ENCODE measurements at regions not wholly inside any gene's neighbourhood (a gene's known extent, or its start where the extent isn't known, plus 50 kb on each side); places are given as distances from the start of the nearest gene placed in this dataset.

DNA sequence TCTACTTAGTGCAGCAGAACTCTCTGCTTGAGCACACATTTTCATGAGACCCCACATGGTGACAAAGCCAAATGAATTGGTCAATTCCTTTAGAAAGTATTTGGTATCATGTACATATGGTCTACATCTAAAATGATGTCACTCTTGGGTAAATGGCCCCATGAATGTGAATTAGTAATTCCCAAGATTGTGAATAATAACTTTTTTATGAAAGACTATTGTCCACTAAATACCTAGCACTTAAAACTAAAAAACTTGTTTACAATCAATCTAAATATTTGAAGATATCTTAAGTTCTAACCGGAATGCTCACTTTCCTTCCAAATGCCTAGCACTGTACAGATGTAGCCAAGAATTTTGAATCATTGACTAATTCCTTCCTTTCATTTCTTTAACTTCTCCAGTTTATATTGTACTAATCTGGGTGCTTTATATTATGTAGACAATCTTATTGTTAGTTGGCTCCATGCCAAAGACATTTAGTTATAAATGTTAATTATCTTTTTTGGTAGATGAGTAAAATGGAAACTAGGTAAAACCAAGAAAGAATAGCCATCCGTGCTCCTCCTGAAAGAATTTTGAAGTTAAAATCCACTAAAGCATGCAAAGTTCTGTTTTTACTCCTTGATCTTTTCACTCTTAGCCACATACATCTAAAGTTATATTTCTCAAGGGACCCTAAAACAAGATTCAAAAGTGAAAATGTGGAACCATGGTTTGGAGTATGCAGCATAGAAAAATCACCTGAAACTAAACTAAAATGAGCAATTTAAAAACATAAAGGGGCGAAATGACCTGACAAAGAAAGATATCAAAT is 145.0 kb upstream of the ARHGAP20 start:
- 88% methylated on average over 3 of the region's 3 CpGs for WGBS
- H3K9me3 ChIP-seq (ENCODE audit: control insufficient read depth in 4 of 4, low read length in 3 of 4) = no peaks in the 10 kb centered on the region
- no peaks in the 10 kb centered on the region for H3K27me3 ChIP-seq (ENCODE audit: control insufficient read depth in 4 of 4, insufficient read depth in 4 of 4, low read length in 3 of 4)
- no peak for DNase-seq (ENCODE audit: low spot score)
- H3K27ac ChIP-seq (ENCODE audit: low read depth in 1 of 2, low read length in 2 of 2) = no peak overlapping the region
- no peaks in the 10 kb centered on the region for H3K4me1 ChIP-seq (ENCODE audit: control insufficient read depth in 4 of 4, insufficient read depth in 4 of 4, low read length in 3 of 4)
- H3K36me3 ChIP-seq (ENCODE audit: control insufficient read depth in 4 of 4, insufficient read depth in 3 of 4, low read depth in 1 of 4, low read length in 3 of 4) = no peaks in the 10 kb centered on the region
- H3K4me3 ChIP-seq (ENCODE audit: low read depth in 1 of 3, low read length in 3 of 3) = no peak overlapping the region
- TF ChIP-seq YY1 (IDR thresholded peaks at IDR 0.05) (no peak), HNF4G (IDR thresholded peaks at IDR 0.05) (no peak), FOXA2 (IDR thresholded peaks at IDR 0.05) (no peak), TAF1 (conservative IDR thresholded peaks at IDR 0.05) (no peak), FOXA1 (IDR thresholded peaks at IDR 0.05) (no peak), SP1 (IDR thresholded peaks at IDR 0.05) (no peak), RAD21 (IDR thresholded peaks at IDR 0.05) (no peak), JUND (IDR thresholded peaks at IDR 0.05) (no peak), GABPA (IDR thresholded peaks at IDR 0.05 in 1 of 2, conservative IDR thresholded peaks at IDR 0.05 in 1 of 2) (no peak)
- TF ChIP-seq, protein P1, sequence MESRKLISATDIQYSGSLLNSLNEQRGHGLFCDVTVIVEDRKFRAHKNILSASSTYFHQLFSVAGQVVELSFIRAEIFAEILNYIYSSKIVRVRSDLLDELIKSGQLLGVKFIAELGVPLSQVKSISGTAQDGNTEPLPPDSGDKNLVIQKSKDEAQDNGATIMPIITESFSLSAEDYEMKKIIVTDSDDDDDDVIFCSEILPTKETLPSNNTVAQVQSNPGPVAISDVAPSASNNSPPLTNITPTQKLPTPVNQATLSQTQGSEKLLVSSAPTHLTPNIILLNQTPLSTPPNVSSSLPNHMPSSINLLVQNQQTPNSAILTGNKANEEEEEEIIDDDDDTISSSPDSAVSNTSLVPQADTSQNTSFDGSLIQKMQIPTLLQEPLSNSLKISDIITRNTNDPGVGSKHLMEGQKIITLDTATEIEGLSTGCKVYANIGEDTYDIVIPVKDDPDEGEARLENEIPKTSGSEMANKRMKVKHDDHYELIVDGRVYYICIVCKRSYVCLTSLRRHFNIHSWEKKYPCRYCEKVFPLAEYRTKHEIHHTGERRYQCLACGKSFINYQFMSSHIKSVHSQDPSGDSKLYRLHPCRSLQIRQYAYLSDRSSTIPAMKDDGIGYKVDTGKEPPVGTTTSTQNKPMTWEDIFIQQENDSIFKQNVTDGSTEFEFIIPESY (IDR thresholded peaks at IDR 0.05) = no peak
- TF ChIP-seq, protein P2, sequence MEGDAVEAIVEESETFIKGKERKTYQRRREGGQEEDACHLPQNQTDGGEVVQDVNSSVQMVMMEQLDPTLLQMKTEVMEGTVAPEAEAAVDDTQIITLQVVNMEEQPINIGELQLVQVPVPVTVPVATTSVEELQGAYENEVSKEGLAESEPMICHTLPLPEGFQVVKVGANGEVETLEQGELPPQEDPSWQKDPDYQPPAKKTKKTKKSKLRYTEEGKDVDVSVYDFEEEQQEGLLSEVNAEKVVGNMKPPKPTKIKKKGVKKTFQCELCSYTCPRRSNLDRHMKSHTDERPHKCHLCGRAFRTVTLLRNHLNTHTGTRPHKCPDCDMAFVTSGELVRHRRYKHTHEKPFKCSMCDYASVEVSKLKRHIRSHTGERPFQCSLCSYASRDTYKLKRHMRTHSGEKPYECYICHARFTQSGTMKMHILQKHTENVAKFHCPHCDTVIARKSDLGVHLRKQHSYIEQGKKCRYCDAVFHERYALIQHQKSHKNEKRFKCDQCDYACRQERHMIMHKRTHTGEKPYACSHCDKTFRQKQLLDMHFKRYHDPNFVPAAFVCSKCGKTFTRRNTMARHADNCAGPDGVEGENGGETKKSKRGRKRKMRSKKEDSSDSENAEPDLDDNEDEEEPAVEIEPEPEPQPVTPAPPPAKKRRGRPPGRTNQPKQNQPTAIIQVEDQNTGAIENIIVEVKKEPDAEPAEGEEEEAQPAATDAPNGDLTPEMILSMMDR (IDR thresholded peaks at IDR 0.05; ENCODE audit: low read depth, low read length, missing input control) = no peak
- H3K9ac ChIP-seq (ENCODE audit: low read depth in 1 of 2, low read length in 2 of 2) = no peak overlapping the region

DNA sequence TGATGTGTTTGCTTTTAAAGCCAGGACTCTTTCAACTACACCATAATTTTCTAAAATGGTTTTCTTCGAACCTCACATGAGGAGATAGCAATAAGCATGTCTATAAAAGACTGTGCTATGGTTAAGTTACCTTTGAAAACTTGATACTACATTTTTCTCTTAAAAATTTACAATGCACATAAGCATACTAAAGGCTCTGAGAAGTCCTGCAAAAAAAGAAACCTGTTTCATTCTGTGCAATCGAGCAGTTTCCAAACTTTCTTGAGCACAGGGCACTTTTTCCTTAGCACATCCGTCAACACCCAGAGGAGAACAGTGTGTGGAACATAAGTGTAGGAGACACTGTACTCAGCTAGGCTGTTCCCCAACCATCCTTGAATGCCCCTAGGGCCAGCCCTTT is 144.1 kb upstream of the ARHGAP20 start:
- H3K9ac ChIP-seq (ENCODE audit: low read depth in 1 of 2, low read length in 2 of 2) = no peak overlapping the region
- H3K4me3 ChIP-seq (ENCODE audit: low read depth in 1 of 3, low read length in 3 of 3) = no peak overlapping the region
- no peaks in the 10 kb centered on the region for H3K27me3 ChIP-seq (ENCODE audit: control insufficient read depth in 4 of 4, insufficient read depth in 4 of 4, low read length in 3 of 4)
- H3K36me3 ChIP-seq (ENCODE audit: control insufficient read depth in 4 of 4, insufficient read depth in 3 of 4, low read depth in 1 of 4, low read length in 3 of 4) = no peaks in the 10 kb centered on the region
- H3K9me3 ChIP-seq (ENCODE audit: control insufficient read depth in 4 of 4, low read length in 3 of 4) = no peaks in the 10 kb centered on the region
- WGBS = 87% methylated on average over 3 of the region's 3 CpGs
- H3K4me1 ChIP-seq (ENCODE audit: control insufficient read depth in 4 of 4, insufficient read depth in 4 of 4, low read length in 3 of 4) = no peaks in the 10 kb centered on the region
- DNase-seq (ENCODE audit: low spot score) = no peak
- TF ChIP-seq RXRA (IDR thresholded peaks at IDR 0.05) (no peak), HNF4G (IDR thresholded peaks at IDR 0.05) (no peak), EGR1 (IDR thresholded peaks at IDR 0.05; ENCODE audit: low read depth in 2 of 2) (no peak), FOXA2 (IDR thresholded peaks at IDR 0.05) (no peak), GABPA (IDR thresholded peaks at IDR 0.05 in 1 of 2, conservative IDR thresholded peaks at IDR 0.05 in 1 of 2) (no peak), FOXA1 (IDR thresholded peaks at IDR 0.05) (no peak), SP1 (IDR thresholded peaks at IDR 0.05) (no peak), TAF1 (conservative IDR thresholded peaks at IDR 0.05) (no peak), YY1 (IDR thresholded peaks at IDR 0.05) (no peak)
- TF ChIP-seq, protein P2 (IDR thresholded peaks at IDR 0.05; ENCODE audit: low read depth, low read length, missing input control) = no peak
- TF ChIP-seq, protein P1 (IDR thresholded peaks at IDR 0.05) = no peak
- TF ChIP-seq, protein P3, sequence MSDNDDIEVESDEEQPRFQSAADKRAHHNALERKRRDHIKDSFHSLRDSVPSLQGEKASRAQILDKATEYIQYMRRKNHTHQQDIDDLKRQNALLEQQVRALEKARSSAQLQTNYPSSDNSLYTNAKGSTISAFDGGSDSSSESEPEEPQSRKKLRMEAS (IDR thresholded peaks at IDR 0.05) = no peak
- TF ChIP-seq, protein P4, sequence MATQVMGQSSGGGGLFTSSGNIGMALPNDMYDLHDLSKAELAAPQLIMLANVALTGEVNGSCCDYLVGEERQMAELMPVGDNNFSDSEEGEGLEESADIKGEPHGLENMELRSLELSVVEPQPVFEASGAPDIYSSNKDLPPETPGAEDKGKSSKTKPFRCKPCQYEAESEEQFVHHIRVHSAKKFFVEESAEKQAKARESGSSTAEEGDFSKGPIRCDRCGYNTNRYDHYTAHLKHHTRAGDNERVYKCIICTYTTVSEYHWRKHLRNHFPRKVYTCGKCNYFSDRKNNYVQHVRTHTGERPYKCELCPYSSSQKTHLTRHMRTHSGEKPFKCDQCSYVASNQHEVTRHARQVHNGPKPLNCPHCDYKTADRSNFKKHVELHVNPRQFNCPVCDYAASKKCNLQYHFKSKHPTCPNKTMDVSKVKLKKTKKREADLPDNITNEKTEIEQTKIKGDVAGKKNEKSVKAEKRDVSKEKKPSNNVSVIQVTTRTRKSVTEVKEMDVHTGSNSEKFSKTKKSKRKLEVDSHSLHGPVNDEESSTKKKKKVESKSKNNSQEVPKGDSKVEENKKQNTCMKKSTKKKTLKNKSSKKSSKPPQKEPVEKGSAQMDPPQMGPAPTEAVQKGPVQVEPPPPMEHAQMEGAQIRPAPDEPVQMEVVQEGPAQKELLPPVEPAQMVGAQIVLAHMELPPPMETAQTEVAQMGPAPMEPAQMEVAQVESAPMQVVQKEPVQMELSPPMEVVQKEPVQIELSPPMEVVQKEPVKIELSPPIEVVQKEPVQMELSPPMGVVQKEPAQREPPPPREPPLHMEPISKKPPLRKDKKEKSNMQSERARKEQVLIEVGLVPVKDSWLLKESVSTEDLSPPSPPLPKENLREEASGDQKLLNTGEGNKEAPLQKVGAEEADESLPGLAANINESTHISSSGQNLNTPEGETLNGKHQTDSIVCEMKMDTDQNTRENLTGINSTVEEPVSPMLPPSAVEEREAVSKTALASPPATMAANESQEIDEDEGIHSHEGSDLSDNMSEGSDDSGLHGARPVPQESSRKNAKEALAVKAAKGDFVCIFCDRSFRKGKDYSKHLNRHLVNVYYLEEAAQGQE (IDR thresholded peaks at IDR 0.05) = no peak
- no peak overlapping the region for H3K27ac ChIP-seq (ENCODE audit: low read depth in 1 of 2, low read length in 2 of 2)
